Lung (tissue), 11 donors: ENCODE measurements at regions not wholly inside any gene's neighbourhood (a gene's known extent, or its start where the extent isn't known, plus 50 kb on each side); places are given as distances from the start of the nearest gene placed in this dataset.

Experiments used
- ATAC-seq: fragments of 200-7000 bp; cut with Tn5 transposase; one replicate; pipeline ENCODE4 v1.9.1; 2020; ENCODE audit warnings: moderate number of reproducible peaks; ENCODE audit not compliant: insufficient read depth, low FRiP score
- DNase-seq, 3 donors: peaks; one replicate each; pipeline ENCODE4 v3.0.0-alpha.2; 2013 to 2017
- H3K27ac ChIP-seq, 2 donors: one replicate each; pipeline ENCODE4 v1.5.1; 2013; ENCODE audit warnings: mild to moderate bottlenecking in 2 of 2, moderate library complexity in 2 of 2, control low read depth in 1 of 2, inconsistent platforms in 1 of 2, low read depth in 1 of 2, low read length in 1 of 2
- H3K27me3 ChIP-seq, 3 donors: one replicate each; pipeline ENCODE4 v1.5.1; 2013; ENCODE audit warnings: low read length in 2 of 3; ENCODE audit not compliant: control insufficient read depth in 3 of 3, insufficient read depth in 3 of 3
- H3K36me3 ChIP-seq, 4 donors: one replicate each; pipeline ENCODE4 v1.5.1; 2013; ENCODE audit warnings: low read length in 4 of 4, mild to moderate bottlenecking in 1 of 4, moderate library complexity in 1 of 4; ENCODE audit not compliant: control insufficient read depth in 4 of 4, insufficient read depth in 4 of 4
- H3K4me1 ChIP-seq, 5 donors: one replicate each; pipeline ENCODE4 v1.5.1; 2013; ENCODE audit warnings: low read length in 5 of 5, mild to moderate bottlenecking in 2 of 5, moderate library complexity in 1 of 5; ENCODE audit not compliant: control insufficient read depth in 5 of 5, insufficient read depth in 5 of 5
- H3K4me3 ChIP-seq: one replicate; pipeline ENCODE4 v1.5.1; 2013; ENCODE audit warnings: mild to moderate bottlenecking, control low read depth, moderate library complexity
- H3K9ac ChIP-seq, 2 donors: one replicate each; pipeline ENCODE4 v1.5.1; 2013; ENCODE audit warnings: low read length in 2 of 2, control low read depth in 1 of 2; ENCODE audit not compliant: insufficient read depth in 1 of 2
- H3K9me3 ChIP-seq, 4 donors: one replicate each; pipeline ENCODE4 v1.5.1; 2013; ENCODE audit warnings: low read length in 3 of 4, mild to moderate bottlenecking in 1 of 4, moderate library complexity in 1 of 4; ENCODE audit not compliant: control insufficient read depth in 4 of 4, insufficient read depth in 3 of 4
- WGBS, 2 donors: extraction: QIAGEN DNeasy Blood & Tissue Kit; methylation state at CpG; one replicate each; pipeline ENCODE4 v1.1.7; 2013; 5-methylcytosine and 5-hydroxymethylcytosine counted together
- TF ChIP-seq, protein P1 (sequence below): IDR thresholded peaks from 2 replicates; pipeline ENCODE4 v1.5.1; 2012; ENCODE audit warnings: mild to moderate bottlenecking; ENCODE audit errors: control extremely low read depth, extremely low read depth
- donor health status: control.
- donor health status: control.
- donor health status: Bipolar disorder and iron deficiency.
- donor health status: healthy.
- donor health status: DM: yes; HTN: yes; CAD: no.

DNA sequence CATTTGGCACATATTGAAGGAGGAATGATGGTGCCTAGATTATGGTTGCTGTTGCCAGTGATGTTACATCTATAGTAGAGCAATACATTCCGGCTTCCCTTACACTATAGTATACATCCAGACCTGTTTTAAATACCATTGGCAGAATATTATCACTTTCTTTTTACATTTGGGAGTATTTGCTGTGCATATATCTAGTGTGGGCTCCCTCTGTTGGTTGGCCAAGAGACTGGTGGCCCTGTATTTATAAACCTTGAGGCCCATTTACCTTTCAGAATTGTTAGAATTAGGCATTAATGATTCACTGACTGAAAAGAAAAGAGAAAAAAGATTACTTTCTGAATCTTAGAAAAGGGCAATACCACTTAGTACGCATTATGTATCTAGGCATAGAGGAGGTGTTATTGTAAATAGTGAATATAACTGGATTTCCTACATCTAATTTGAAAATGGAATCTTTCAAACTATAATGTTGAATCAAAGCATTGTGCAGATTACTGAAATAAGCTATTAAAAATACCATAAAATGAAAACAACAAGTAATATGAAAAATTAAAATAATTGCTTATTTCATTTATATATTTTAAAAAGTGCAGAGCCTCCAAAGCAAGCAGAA is 628.8 kb upstream of the MAN1A1 start:
- WGBS, 2 donors = 88 to 93% methylated on average over 2 of the region's 2 CpGs
- ATAC-seq = no peak
- TF ChIP-seq, protein P1, sequence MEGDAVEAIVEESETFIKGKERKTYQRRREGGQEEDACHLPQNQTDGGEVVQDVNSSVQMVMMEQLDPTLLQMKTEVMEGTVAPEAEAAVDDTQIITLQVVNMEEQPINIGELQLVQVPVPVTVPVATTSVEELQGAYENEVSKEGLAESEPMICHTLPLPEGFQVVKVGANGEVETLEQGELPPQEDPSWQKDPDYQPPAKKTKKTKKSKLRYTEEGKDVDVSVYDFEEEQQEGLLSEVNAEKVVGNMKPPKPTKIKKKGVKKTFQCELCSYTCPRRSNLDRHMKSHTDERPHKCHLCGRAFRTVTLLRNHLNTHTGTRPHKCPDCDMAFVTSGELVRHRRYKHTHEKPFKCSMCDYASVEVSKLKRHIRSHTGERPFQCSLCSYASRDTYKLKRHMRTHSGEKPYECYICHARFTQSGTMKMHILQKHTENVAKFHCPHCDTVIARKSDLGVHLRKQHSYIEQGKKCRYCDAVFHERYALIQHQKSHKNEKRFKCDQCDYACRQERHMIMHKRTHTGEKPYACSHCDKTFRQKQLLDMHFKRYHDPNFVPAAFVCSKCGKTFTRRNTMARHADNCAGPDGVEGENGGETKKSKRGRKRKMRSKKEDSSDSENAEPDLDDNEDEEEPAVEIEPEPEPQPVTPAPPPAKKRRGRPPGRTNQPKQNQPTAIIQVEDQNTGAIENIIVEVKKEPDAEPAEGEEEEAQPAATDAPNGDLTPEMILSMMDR = peak; percentile 4

DNA sequence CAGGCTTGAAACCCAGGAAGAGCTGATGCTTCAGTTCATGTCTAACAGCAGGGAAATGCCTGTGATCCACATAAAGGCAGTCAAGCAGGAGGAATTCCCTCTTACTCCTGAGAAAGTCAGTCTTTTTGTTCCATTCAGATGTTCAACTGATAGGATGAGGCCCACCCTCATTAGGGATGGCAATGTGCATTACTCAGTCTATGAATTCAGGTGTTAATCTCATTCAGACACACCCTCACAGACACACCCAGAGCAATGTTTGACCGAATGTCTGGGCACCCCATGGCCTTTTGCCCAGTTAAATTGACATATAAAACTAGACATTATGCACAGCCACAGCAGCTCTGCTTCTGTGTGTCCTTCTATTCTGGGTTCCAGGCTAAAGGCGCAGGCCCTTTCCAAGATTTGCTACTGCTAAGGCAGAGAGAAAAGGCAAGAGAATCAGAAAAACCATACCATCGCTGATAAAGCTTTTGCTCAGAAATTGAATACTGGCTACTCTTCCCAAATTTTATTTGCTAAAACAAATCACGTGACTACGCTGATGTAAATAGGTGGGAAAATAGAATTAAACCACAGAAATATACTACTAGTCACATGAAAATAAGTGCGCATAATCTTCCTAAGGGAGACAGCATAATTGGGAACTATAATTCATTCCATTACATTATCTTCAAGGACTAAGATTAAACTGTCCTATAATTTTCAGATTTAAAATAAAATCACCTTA is 625.0 kb upstream of the MAN1A1 start:
- no peak overlapping the region for H3K9ac ChIP-seq
- ATAC-seq (no peak), DNase-seq (no peak)
- 93 to 95% methylated on average over 6 of the region's 6 CpGs for WGBS, 2 donors
- H3K36me3 ChIP-seq = no peaks in the 10 kb centered on the region
- no peak overlapping the region for H3K4me3 ChIP-seq
- no peaks in the 10 kb centered on the region for H3K9me3 ChIP-seq
- H3K27ac ChIP-seq = no peak overlapping the region
- TF ChIP-seq, protein P1 = no peak
- no peaks in the 10 kb centered on the region for H3K4me1 ChIP-seq
- no peaks in the 10 kb centered on the region for H3K27me3 ChIP-seq

More for the DNA sequence above, 628.8 kb upstream of the MAN1A1 start:
- H3K36me3 ChIP-seq = no peaks in the 10 kb centered on the region
- no peak overlapping the region for H3K4me3 ChIP-seq
- H3K9me3 ChIP-seq = no peaks in the 10 kb centered on the region
- no peaks in the 10 kb centered on the region for H3K4me1 ChIP-seq
- no peak overlapping the region for H3K27ac ChIP-seq
- H3K9ac ChIP-seq = no peak overlapping the region
- no peaks in the 10 kb centered on the region for H3K27me3 ChIP-seq
- DNase-seq = peak in 2 of 3 donors; percentile 6 to 27

DNA sequence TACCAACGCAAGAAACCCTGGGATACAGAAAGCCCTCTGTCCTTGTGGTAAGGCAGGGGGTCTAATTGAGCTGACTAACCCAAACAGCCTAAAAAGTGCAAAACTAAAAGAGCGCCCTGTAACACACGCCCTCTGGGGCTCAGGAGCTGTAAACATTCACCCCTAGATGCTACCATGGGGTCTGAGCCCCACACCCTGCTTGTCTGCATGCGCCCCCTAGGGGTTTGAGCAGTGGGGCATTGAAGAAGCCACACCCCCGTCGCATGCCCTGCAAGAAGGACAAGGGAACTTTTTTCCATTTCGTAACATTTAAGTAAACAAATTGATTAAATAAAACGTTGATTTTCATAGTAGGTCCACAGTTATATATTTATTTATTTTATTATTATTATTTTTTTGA is 616.9 kb upstream of the MAN1A1 start:
- H3K4me1 ChIP-seq = no peaks in the 10 kb centered on the region
- H3K36me3 ChIP-seq = no peaks in the 10 kb centered on the region
- TF ChIP-seq, protein P1 = no peak
- H3K27ac ChIP-seq = no peak overlapping the region
- ATAC-seq (no peak), DNase-seq (no peak)
- H3K9ac ChIP-seq = no peak overlapping the region
- no peaks in the 10 kb centered on the region for H3K9me3 ChIP-seq
- H3K27me3 ChIP-seq = no peaks in the 10 kb centered on the region
- no peak overlapping the region for H3K4me3 ChIP-seq
- 90% methylated on average over 8 of the region's 8 CpGs for WGBS, 2 donors
